Liver (tissue), 7 donors: ENCODE measurements at regions not wholly inside any gene's neighbourhood (a gene's known extent, or its start where the extent isn't known, plus 50 kb on each side); places are given as distances from the start of the nearest gene placed in this dataset.

Source experiments
- DNase-seq: peaks from one replicate; pipeline ENCODE4 v3.0.0-alpha.2; 2017; ENCODE audit warnings: low spot score
- H3K27ac ChIP-seq, 2 donors: one replicate each; pipeline ENCODE4 v1.7.0; 2013; ENCODE audit warnings: inconsistent platforms in 2 of 2, low read length in 2 of 2, control low read depth in 1 of 2, low read depth in 1 of 2, mild to moderate bottlenecking in 1 of 2
- H3K27me3 ChIP-seq, 4 donors: one replicate each; pipeline versions ENCODE4 v1.6.1 to v1.7.0; 2013; ENCODE audit warnings: low read length in 3 of 4, inconsistent platforms in 1 of 4, mild to moderate bottlenecking in 1 of 4, moderate library complexity in 1 of 4; ENCODE audit not compliant: control insufficient read depth in 4 of 4, insufficient read depth in 4 of 4
- H3K36me3 ChIP-seq, 4 donors: one replicate each; pipeline versions ENCODE4 v1.6.1 to v1.7.0; 2013; ENCODE audit warnings: low read length in 3 of 4, mild to moderate bottlenecking in 3 of 4, low read depth in 1 of 4, moderate library complexity in 1 of 4; ENCODE audit not compliant: control insufficient read depth in 4 of 4, insufficient read depth in 3 of 4
- H3K4me1 ChIP-seq, 4 donors: one replicate each; pipeline versions ENCODE4 v1.6.1 to v1.7.0; 2013; ENCODE audit warnings: low read length in 3 of 4, mild to moderate bottlenecking in 3 of 4, moderate library complexity in 1 of 4; ENCODE audit not compliant: control insufficient read depth in 4 of 4, insufficient read depth in 4 of 4
- H3K4me3 ChIP-seq, 3 donors: one replicate each; pipeline versions ENCODE4 v1.6.1 to v1.7.0; 2013; ENCODE audit warnings: low read length in 3 of 3, control low read depth in 1 of 3, low read depth in 1 of 3, mild to moderate bottlenecking in 1 of 3
- H3K9ac ChIP-seq, 2 donors: one replicate each; pipeline ENCODE4 v1.7.0; 2013; ENCODE audit warnings: low read length in 2 of 2, mild to moderate bottlenecking in 2 of 2, moderate library complexity in 2 of 2, control low read depth in 1 of 2, low read depth in 1 of 2
- H3K9me3 ChIP-seq, 4 donors: one replicate each; pipeline versions ENCODE4 v1.6.1 to v1.7.0; 2013; ENCODE audit warnings: low read length in 3 of 4; ENCODE audit not compliant: control insufficient read depth in 4 of 4
- ATF3 ChIP-seq: IDR thresholded peaks from 2 replicates; pipeline ENCODE4 v1.6.1; 2016; ENCODE audit warnings: antibody characterized with exemption
- EGR1 ChIP-seq, 2 donors: IDR thresholded peaks; 2 replicates each; pipeline ENCODE4 v1.6.1; 2016 to 2018; ENCODE audit warnings: antibody characterized with exemption in 2 of 2, low read depth in 2 of 2
- FOXA1 ChIP-seq: IDR thresholded peaks from 2 replicates; pipeline ENCODE4 v1.6.1; 2016; ENCODE audit warnings: antibody characterized with exemption
- FOXA2 ChIP-seq: IDR thresholded peaks from 2 replicates; pipeline ENCODE4 v1.6.1; 2016; ENCODE audit warnings: antibody characterized with exemption
- GABPA ChIP-seq, 2 donors: IDR thresholded peaks in 1 of 2; conservative IDR thresholded peaks in 1 of 2; 2 replicates each; pipeline ENCODE4 v1.6.1; 2016; ENCODE audit warnings: antibody characterized with exemption in 2 of 2, mild to moderate bottlenecking in 1 of 2, moderate library complexity in 1 of 2
- HNF4A ChIP-seq, 2 donors: conservative IDR thresholded peaks; 2 replicates each; pipeline ENCODE4 v1.6.1; 2016; ENCODE audit warnings: antibody characterized with exemption in 2 of 2, mild to moderate bottlenecking in 2 of 2
- HNF4G ChIP-seq: IDR thresholded peaks from 2 replicates; pipeline ENCODE4 v1.6.1; 2016; ENCODE audit warnings: antibody characterized with exemption
- JUND ChIP-seq, 2 donors: IDR thresholded peaks; 2 replicates each; pipeline ENCODE4 v1.6.1; 2016; ENCODE audit warnings: antibody characterized with exemption in 2 of 2
- NR2F2 ChIP-seq: IDR thresholded peaks from 2 replicates; pipeline ENCODE4 v1.6.1; 2016; ENCODE audit warnings: antibody characterized with exemption
- RAD21 ChIP-seq, 2 donors: IDR thresholded peaks; 2 replicates each; pipeline ENCODE4 v1.6.1; 2016; ENCODE audit warnings: antibody characterized with exemption in 2 of 2, mild to moderate bottlenecking in 2 of 2
- RXRA ChIP-seq, 2 donors: IDR thresholded peaks; 2 replicates each; pipeline ENCODE4 v1.6.1; 2017 to 2018; ENCODE audit warnings: antibody characterized with exemption in 2 of 2, mild to moderate bottlenecking in 1 of 2
- SP1 ChIP-seq: IDR thresholded peaks from 2 replicates; pipeline ENCODE4 v1.6.1; 2018; ENCODE audit warnings: antibody characterized with exemption, mild to moderate bottlenecking
- TAF1 ChIP-seq: conservative IDR thresholded peaks from 2 replicates; pipeline ENCODE4 v1.6.1; 2016; ENCODE audit warnings: antibody characterized with exemption, mild to moderate bottlenecking
- YY1 ChIP-seq: IDR thresholded peaks from 2 replicates; pipeline ENCODE4 v1.6.1; 2016; ENCODE audit warnings: antibody characterized with exemption, mild to moderate bottlenecking
- ZBTB33 ChIP-seq: IDR thresholded peaks from 2 replicates; pipeline ENCODE4 v1.6.1; 2016; ENCODE audit warnings: antibody characterized with exemption
- WGBS: extraction: QIAGEN DNeasy Blood & Tissue Kit; methylation state at CpG from one replicate; pipeline ENCODE4 v1.1.7; 2013; 5-methylcytosine and 5-hydroxymethylcytosine counted together
- TF ChIP-seq, protein P1 (sequence below): IDR thresholded peaks from 2 replicates; pipeline ENCODE4 v1.6.1; 2016; ENCODE audit warnings: antibody characterized with exemption, mild to moderate bottlenecking
- donor health status: healthy.
- donor health status: healthy.
- donor health status: healthy.
- donor health status: healthy.

GRCh38 chr9:134515026-134515821 is 126.4 kb upstream of the COL5A1 start:
- Histone ChIP-seq H3K9ac (no peak overlapping the region), H3K4me3 (no peak overlapping the region), H3K9me3 (no peaks in the 10 kb centered on the region), H3K36me3 (no peaks in the 10 kb centered on the region), H3K27ac (no peak overlapping the region), H3K4me1 (no peaks in the 10 kb centered on the region), H3K27me3 (no peaks in the 10 kb centered on the region)
- no peak for DNase-seq
- TF ChIP-seq, protein P1, sequence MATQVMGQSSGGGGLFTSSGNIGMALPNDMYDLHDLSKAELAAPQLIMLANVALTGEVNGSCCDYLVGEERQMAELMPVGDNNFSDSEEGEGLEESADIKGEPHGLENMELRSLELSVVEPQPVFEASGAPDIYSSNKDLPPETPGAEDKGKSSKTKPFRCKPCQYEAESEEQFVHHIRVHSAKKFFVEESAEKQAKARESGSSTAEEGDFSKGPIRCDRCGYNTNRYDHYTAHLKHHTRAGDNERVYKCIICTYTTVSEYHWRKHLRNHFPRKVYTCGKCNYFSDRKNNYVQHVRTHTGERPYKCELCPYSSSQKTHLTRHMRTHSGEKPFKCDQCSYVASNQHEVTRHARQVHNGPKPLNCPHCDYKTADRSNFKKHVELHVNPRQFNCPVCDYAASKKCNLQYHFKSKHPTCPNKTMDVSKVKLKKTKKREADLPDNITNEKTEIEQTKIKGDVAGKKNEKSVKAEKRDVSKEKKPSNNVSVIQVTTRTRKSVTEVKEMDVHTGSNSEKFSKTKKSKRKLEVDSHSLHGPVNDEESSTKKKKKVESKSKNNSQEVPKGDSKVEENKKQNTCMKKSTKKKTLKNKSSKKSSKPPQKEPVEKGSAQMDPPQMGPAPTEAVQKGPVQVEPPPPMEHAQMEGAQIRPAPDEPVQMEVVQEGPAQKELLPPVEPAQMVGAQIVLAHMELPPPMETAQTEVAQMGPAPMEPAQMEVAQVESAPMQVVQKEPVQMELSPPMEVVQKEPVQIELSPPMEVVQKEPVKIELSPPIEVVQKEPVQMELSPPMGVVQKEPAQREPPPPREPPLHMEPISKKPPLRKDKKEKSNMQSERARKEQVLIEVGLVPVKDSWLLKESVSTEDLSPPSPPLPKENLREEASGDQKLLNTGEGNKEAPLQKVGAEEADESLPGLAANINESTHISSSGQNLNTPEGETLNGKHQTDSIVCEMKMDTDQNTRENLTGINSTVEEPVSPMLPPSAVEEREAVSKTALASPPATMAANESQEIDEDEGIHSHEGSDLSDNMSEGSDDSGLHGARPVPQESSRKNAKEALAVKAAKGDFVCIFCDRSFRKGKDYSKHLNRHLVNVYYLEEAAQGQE = no peak
- TF ChIP-seq RXRA (IDR thresholded peaks at IDR 0.05) (no peak), FOXA2 (no peak), YY1 (no peak), ZBTB33 (no peak), ATF3 (no peak), GABPA (IDR thresholded peaks at IDR 0.05 in 1 of 2, conservative IDR thresholded peaks at IDR 0.05 in 1 of 2) (no peak), NR2F2 (no peak), SP1 (no peak), RAD21 (IDR thresholded peaks at IDR 0.05) (no peak), JUND (IDR thresholded peaks at IDR 0.05) (no peak), EGR1 (IDR thresholded peaks at IDR 0.05; ENCODE audit: low read depth in 2 of 2) (no peak), HNF4G (no peak), HNF4A (conservative IDR thresholded peaks at IDR 0.05) (no peak)
- 79% methylated on average over 14 of the region's 14 CpGs for WGBS

- Histone ChIP-seq H3K9ac (no peak overlapping the region), H3K36me3 (no peaks in the 10 kb centered on the region), H3K27ac (no peak overlapping the region), H3K27me3 (no peaks in the 10 kb centered on the region), H3K4me1 (no peaks in the 10 kb centered on the region), H3K4me3 (no peak overlapping the region), H3K9me3 (no peaks in the 10 kb centered on the region)
- no peak for DNase-seq
- TF ChIP-seq GABPA (IDR thresholded peaks at IDR 0.05 in 1 of 2, conservative IDR thresholded peaks at IDR 0.05 in 1 of 2) = no peak
- TF ChIP-seq, protein P1 = no peak
- TF ChIP-seq EGR1 (IDR thresholded peaks at IDR 0.05; ENCODE audit: low read depth in 2 of 2) = no peak
- TF ChIP-seq FOXA1 = no peak
- TF ChIP-seq NR2F2 = no peak
- no peak for TF ChIP-seq YY1
- no peak for TF ChIP-seq FOXA2
- TF ChIP-seq TAF1 = no peak
- no peak for TF ChIP-seq RAD21 (IDR thresholded peaks at IDR 0.05)
- WGBS = 83% methylated on average over 5 of the region's 5 CpGs
Measured at GRCh38 chr9:134516464-134516863, 125.1 kb upstream of the COL5A1 start.
